ENCODE measurements at regions not wholly inside any gene's neighbourhood (a gene's known extent, or its start where the extent isn't known, plus 50 kb on each side); places are given as distances from the start of the nearest gene placed in this dataset.

DNA sequence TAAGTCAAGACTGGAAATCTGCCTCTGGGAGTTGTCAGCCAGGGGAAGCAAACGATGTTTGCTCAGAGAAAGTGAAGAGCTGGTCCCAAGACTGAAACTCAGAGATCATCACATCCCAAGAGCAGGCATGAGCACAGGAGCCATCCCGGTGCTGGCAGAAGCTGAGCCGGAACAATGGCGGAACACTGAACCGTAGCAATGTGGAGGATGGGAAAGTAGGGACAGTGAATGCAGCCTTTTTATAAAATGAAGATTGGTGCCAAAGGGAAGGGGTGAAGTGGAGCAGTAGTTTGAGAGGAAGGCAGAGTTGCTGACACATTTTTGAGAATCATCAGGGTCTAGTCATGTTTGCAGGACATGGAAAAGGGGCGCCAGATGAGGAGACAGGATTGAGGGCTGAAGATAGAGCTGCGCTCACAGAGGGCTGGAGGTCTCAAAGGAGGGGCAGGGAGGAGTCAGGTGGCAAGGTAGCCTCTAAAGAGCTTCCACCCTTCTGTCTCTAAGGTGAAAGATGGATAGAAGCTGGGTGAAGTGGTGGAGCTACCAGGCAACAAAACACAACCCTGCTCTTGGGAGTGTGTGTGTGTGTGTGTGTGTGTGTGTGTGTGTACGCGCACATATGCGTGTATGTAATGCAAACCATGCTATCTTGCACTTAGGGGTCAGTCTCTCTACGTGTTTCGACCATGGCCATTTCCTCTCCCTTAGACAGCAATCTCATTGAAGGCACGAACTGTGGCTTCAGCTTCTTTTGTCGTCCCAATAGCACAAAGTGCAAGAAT is 94.3 kb upstream of the IRF2BP2 start:
- H3K79me2 ChIP-seq (ENCODE audit: control insufficient read depth, insufficient read depth, low read length), result no peaks in the 10 kb centered on the region
- no peaks in the 10 kb centered on the region for H3K36me3 ChIP-seq (ENCODE audit: control insufficient read depth in 2 of 2, extremely low read depth in 1 of 2, insufficient read depth in 2 of 2, low read length in 2 of 2)
- no peak overlapping the region for H3K4me2 ChIP-seq (ENCODE audit: control insufficient read depth, extremely low read depth, insufficient read depth, low read depth, low read length)
- no peak overlapping the region for H2AFZ ChIP-seq (ENCODE audit: control insufficient read depth, low read length)
- H3K9me3 ChIP-seq (ENCODE audit: control insufficient read depth, low read depth, low read length), result no peaks in the 10 kb centered on the region
- no peak for FAIRE-seq
- H3K9me1 ChIP-seq (ENCODE audit: control insufficient read depth, extremely low read depth, insufficient read depth, low read length), result no peaks in the 10 kb centered on the region
- peaks cover 18% of the 10 kb centered on the region for H3K4me1 ChIP-seq (ENCODE audit: control insufficient read depth, extremely low read depth, insufficient read depth, low read length)
- H3K4me3 ChIP-seq (ENCODE audit: control insufficient read depth in 2 of 3, extremely low read depth in 1 of 3, insufficient read depth in 2 of 3, low read depth in 1 of 3, low read length in 3 of 3), result no peak overlapping the region
- no peak overlapping the region for H3K27ac ChIP-seq (ENCODE audit: control insufficient read depth, insufficient read depth, low read length)
- H4K20me1 ChIP-seq (ENCODE audit: control insufficient read depth, extremely low read depth, insufficient read depth, low read length), result no peaks in the 10 kb centered on the region
- no peak for DNase-seq (ENCODE audit: low read depth, low spot score)
- H3K27me3 ChIP-seq (ENCODE audit: control insufficient read depth, extremely low read depth, insufficient read depth, low read length), result no peaks in the 10 kb centered on the region
- no peak overlapping the region for H3K9ac ChIP-seq (ENCODE audit: control insufficient read depth, extremely low read depth, insufficient read depth, low read length)
- TF ChIP-seq EZH2 (IDR thresholded peaks at IDR 0.05; ENCODE audit: low read length), result no peak
- TF ChIP-seq, protein P1, sequence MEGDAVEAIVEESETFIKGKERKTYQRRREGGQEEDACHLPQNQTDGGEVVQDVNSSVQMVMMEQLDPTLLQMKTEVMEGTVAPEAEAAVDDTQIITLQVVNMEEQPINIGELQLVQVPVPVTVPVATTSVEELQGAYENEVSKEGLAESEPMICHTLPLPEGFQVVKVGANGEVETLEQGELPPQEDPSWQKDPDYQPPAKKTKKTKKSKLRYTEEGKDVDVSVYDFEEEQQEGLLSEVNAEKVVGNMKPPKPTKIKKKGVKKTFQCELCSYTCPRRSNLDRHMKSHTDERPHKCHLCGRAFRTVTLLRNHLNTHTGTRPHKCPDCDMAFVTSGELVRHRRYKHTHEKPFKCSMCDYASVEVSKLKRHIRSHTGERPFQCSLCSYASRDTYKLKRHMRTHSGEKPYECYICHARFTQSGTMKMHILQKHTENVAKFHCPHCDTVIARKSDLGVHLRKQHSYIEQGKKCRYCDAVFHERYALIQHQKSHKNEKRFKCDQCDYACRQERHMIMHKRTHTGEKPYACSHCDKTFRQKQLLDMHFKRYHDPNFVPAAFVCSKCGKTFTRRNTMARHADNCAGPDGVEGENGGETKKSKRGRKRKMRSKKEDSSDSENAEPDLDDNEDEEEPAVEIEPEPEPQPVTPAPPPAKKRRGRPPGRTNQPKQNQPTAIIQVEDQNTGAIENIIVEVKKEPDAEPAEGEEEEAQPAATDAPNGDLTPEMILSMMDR (optimal IDR thresholded peaks at IDR 0.05 in 1 of 3, IDR thresholded peaks at IDR 0.05 in 1 of 3, conservative IDR thresholded peaks at IDR 0.05 in 1 of 3; ENCODE audit: extremely low read depth in 1 of 3, insufficient read depth in 2 of 3, low read length in 3 of 3), result no peak
- dilution Hi-C loops (cut with MboI; ENCODE audit: extremely low pct_ligation_motif_present, low sequenced_read_pairs), result no loop called here

DNA sequence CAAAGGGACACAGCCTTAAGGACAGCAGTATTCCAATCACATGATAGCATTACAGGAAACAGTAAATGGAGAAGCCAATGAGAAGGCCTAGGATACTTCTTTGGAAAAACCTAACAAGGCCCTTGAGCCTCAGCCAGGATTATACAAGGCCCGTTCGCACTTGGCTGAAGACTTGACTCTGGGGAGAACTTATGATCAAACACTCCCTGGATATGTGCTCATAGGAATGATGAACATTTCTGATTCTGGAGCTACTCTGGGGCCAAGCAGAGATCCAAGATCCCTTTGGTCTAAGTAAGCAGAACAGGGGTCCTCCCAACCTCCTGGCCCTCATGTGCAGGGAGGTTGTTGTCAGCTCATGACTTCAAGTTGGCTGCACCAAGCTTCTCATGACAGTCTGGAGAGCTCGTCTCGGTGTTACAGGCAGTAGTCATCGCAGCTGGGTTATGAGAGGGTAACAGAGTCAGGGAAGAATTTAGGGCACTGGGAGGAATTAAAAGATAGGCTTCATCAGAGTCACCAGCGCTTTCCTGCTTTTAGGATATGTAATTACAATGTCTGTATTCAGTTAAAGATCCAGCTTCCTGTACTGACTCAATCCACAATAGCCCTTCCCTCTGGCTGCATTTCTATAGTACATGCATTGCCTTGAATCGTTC is 92.5 kb upstream of the IRF2BP2 start:
- no peak overlapping the region for H3K27ac ChIP-seq (ENCODE audit: control insufficient read depth, insufficient read depth, low read length)
- H4K20me1 ChIP-seq (ENCODE audit: control insufficient read depth, extremely low read depth, insufficient read depth, low read length), result no peaks in the 10 kb centered on the region
- H3K36me3 ChIP-seq (ENCODE audit: control insufficient read depth in 2 of 2, extremely low read depth in 1 of 2, insufficient read depth in 2 of 2, low read length in 2 of 2), result no peaks in the 10 kb centered on the region
- no peak overlapping the region for H3K4me2 ChIP-seq (ENCODE audit: control insufficient read depth, extremely low read depth, insufficient read depth, low read depth, low read length)
- FAIRE-seq (no peak), DNase-seq (ENCODE audit: low read depth, low spot score) (no peak)
- dilution Hi-C loops (cut with MboI; ENCODE audit: extremely low pct_ligation_motif_present, low sequenced_read_pairs), result no loop called here
- H3K9me3 ChIP-seq (ENCODE audit: control insufficient read depth, low read depth, low read length), result no peaks in the 10 kb centered on the region
- no peak overlapping the region for H2AFZ ChIP-seq (ENCODE audit: control insufficient read depth, low read length)
- TF ChIP-seq EZH2 (IDR thresholded peaks at IDR 0.05; ENCODE audit: low read length), result no peak
- H3K4me3 ChIP-seq (ENCODE audit: control insufficient read depth in 2 of 3, extremely low read depth in 1 of 3, insufficient read depth in 2 of 3, low read depth in 1 of 3, low read length in 3 of 3), result no peak overlapping the region
- H3K27me3 ChIP-seq (ENCODE audit: control insufficient read depth, extremely low read depth, insufficient read depth, low read length), result no peaks in the 10 kb centered on the region
- H3K9me1 ChIP-seq (ENCODE audit: control insufficient read depth, extremely low read depth, insufficient read depth, low read length), result no peaks in the 10 kb centered on the region
- H3K79me2 ChIP-seq (ENCODE audit: control insufficient read depth, insufficient read depth, low read length), result no peaks in the 10 kb centered on the region
- H3K9ac ChIP-seq (ENCODE audit: control insufficient read depth, extremely low read depth, insufficient read depth, low read length), result no peak overlapping the region
- H3K4me1 ChIP-seq (ENCODE audit: control insufficient read depth, extremely low read depth, insufficient read depth, low read length), result peaks cover 7% of the 10 kb centered on the region
